Transverse colon (tissue), 4 donors: ENCODE measurements at regions not wholly inside any gene's neighbourhood (a gene's known extent, or its start where the extent isn't known, plus 50 kb on each side); places are given as distances from the start of the nearest gene placed in this dataset.

Experiments
- DNase-seq: peaks from one replicate; pipeline ENCODE4 v3.0.0-alpha.2; 2019
- H3K27ac ChIP-seq, 4 donors: fragments of 200-600 bp; sonication (generic); 2 replicates each; pipeline ENCODE4 v1.5.1; 2016 to 2018; ENCODE audit warnings: inconsistent platforms in 4 of 4
- H3K27me3 ChIP-seq: fragments of 200-600 bp; sonication (generic); 2 replicates; pipeline ENCODE4 v1.5.1; 2017; ENCODE audit warnings: inconsistent platforms
- H3K36me3 ChIP-seq, 4 donors: fragments of 200-600 bp; sonication (generic); 2 replicates each; pipeline ENCODE4 v1.5.1; 2017 to 2019; ENCODE audit warnings: inconsistent platforms in 4 of 4
- H3K4me1 ChIP-seq, 4 donors: fragments of 200-600 bp; sonication (generic); 2 replicates each; pipeline ENCODE4 v1.5.1; 2017 to 2020; ENCODE audit warnings: inconsistent platforms in 4 of 4
- H3K4me3 ChIP-seq, 4 donors: fragments of 200-600 bp; sonication (generic); 1 replicate in 1 of 4; 2 replicates in 3 of 4; pipeline versions ENCODE4 v1.5.1 to v1.6.1; 2017 to 2019; ENCODE audit warnings: inconsistent platforms in 4 of 4
- H3K9me3 ChIP-seq, 2 donors: fragments of 200-600 bp; sonication (generic); 2 replicates each; pipeline ENCODE4 v1.5.1; 2017 to 2019; ENCODE audit warnings: inconsistent platforms in 2 of 2
- CTCF ChIP-seq, 5 experiments: fragments of 200-600 bp in 3 of 5; fragments of 450-650 bp in 2 of 5; sonication (generic) in 3 of 5; IDR thresholded peaks; 1 replicate in 2 of 5; 2 replicates in 3 of 5; pipeline ENCODE4 v1.5.1; 2016 to 2017; ENCODE audit warnings: antibody characterized with exemption in 5 of 5, inconsistent platforms in 3 of 5, mild to moderate bottlenecking in 2 of 5, moderate library complexity in 1 of 5
- EP300 ChIP-seq: sonication (generic); formaldehyde crosslinking; IDR thresholded peaks from one replicate; pipeline ENCODE4 v1.6.1; 2017; ENCODE audit warnings: antibody characterized with exemption, low read depth
- POLR2A ChIP-seq: fragments of 450-650 bp; IDR thresholded peaks from one replicate; pipeline ENCODE4 v1.6.1; 2016; ENCODE audit warnings: antibody characterized with exemption, mild to moderate bottlenecking, moderate library complexity
- POLR2AphosphoS5 ChIP-seq, 3 donors: sonication (generic); formaldehyde crosslinking; IDR thresholded peaks; one replicate each; pipeline ENCODE4 v1.6.1; 2016; ENCODE audit warnings: antibody characterized with exemption in 3 of 3
- WGBS, 2 donors: methylation state at CpG; one replicate each; pipeline ENCODE4 v1.1.5; 2018; ENCODE audit warnings: low coverage in 1 of 2; 5-methylcytosine and 5-hydroxymethylcytosine counted together
- in situ Hi-C, 4 donors: fragments of 200-750 bp; cut with MboI; loops; one replicate each; pipeline versions ENCODE4 v1.15.0 to v1.15.1; 2017; ENCODE audit warnings: low sequenced_read_pairs in 3 of 4, low pct_ligation_motif_present in 1 of 4, low pct_unique_long_range_greater_than_20kb in 1 of 4
- intact Hi-C: fragments of 100-400 bp; cut with DNase I; formaldehyde crosslinking; loops from one replicate; pipeline ENCODE4 v1.15.1; 2023; ENCODE audit warnings: low total_unique reads

DNA sequence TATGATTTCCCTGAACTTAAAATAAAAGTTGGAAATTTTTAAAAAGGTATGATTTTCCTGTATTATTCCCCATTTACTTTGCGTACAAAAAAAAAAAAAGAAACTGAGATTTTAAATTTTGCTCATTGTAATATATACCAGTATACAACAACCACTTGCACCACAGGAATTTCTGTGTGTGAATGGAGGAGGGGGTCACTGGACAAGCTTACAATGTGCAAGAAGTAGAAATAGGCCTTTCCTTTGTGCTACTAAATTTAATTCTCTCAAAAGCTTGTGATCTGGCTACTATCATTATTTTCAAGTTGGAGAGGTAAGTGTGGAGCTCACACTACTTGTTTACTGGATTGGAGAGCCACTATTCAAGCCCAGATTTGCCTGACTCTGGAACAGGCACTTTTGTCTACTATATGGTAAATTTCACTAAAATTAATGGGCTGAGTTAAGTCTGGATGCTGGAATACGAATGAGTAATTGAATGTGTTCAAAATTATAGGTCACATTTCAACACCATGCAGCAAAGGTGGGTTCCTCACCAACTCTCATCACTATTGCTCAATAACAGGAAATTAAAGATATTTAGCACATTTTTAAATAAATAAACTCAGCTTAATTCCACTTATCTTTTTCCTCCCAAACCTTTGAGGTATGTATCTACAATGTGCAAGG is 148.0 kb upstream of the MBNL1 start:
- no peak overlapping the region for H3K4me3 ChIP-seq
- WGBS, 2 donors, result 67 to 87% methylated on average over 2 of the region's 2 CpGs
- intact Hi-C loops, result no loop called here
- H3K27ac ChIP-seq, result peak overlapping the region in 3 of 4 donors; percentile 39 to 50 (median 45)
- DNase-seq, result no peak
- no peaks in the 10 kb centered on the region for H3K27me3 ChIP-seq
- in situ Hi-C loops, result no loop called here
- H3K4me1 ChIP-seq, result no peaks in the 10 kb centered on the region
- no peaks in the 10 kb centered on the region for H3K36me3 ChIP-seq
- TF ChIP-seq POLR2A, result no peak
- no peak for TF ChIP-seq EP300
- H3K9me3 ChIP-seq, result no peaks in the 10 kb centered on the region

DNA sequence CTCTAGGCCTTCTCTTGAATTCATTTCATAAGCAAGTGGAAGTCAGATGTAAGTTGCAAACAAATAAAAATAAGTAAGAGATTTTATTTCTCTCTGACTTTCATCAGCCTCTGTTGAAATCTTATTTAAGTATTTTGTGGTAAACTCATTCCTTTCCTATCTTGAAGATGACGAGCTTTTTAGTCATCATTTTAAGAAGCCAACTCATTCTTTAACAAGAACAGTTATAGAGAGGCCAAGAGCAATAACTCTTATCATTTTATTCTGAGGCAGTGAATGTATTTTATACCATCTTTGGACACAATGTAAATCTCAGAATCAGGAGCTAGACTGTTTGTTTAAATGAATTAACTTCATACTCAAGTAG is 147.5 kb upstream of the MBNL1 start:
- DNase-seq, result no peak
- peak overlapping the region in 3 of 4 donors; percentile 39 to 50 (median 45) for H3K27ac ChIP-seq

DNA sequence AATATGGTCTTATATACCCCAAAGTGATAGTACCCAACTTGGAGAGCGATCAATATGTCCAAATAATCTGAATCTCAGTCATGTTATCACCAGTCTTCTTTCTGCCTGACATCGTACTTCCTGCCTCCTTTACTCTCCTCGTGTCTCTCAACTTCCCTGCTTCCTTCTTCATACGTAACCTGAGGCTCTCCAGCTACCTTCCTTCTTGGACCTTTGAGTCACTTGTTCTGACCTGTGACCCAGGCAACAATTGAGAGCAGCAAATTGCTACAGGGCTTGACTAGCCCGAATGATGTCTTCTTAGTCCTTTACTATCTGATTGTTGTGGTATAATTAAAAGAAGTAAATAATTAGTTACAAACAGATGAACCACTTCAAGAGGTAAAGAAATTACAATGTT is 145.9 kb upstream of the MBNL1 start:
- no peaks in the 10 kb centered on the region for H3K9me3 ChIP-seq
- in situ Hi-C loops, result no loop called here
- H3K27ac ChIP-seq, result no peak overlapping the region
- TF ChIP-seq CTCF (IDR thresholded peaks at IDR 0.05), result no peak
- no peak for TF ChIP-seq POLR2AphosphoS5 (IDR thresholded peaks at IDR 0.05)
- no peak for TF ChIP-seq EP300
- no peak for TF ChIP-seq POLR2A
- 81 to 83% methylated on average over 5 of the region's 5 CpGs for WGBS, 2 donors
- H3K4me1 ChIP-seq, result no peaks in the 10 kb centered on the region
- H3K4me3 ChIP-seq, result no peak overlapping the region
- H3K27me3 ChIP-seq, result no peaks in the 10 kb centered on the region
- H3K36me3 ChIP-seq, result no peaks in the 10 kb centered on the region
- no peak for DNase-seq
- intact Hi-C loops, result no loop called here

More for the DNA sequence above, 147.5 kb upstream of the MBNL1 start:
- in situ Hi-C loops (no loop called here), intact Hi-C loops (no loop called here)
- Histone ChIP-seq H3K4me1 (no peaks in the 10 kb centered on the region), H3K36me3 (no peaks in the 10 kb centered on the region), H3K4me3 (no peak overlapping the region), H3K27me3 (no peaks in the 10 kb centered on the region), H3K9me3 (no peaks in the 10 kb centered on the region)
- 30 to 56% methylated on average over 1 of the region's 1 CpG for WGBS, 2 donors
- TF ChIP-seq POLR2AphosphoS5 (IDR thresholded peaks at IDR 0.05) (no peak), POLR2A (no peak), EP300 (no peak), CTCF (IDR thresholded peaks at IDR 0.05) (no peak)

DNA sequence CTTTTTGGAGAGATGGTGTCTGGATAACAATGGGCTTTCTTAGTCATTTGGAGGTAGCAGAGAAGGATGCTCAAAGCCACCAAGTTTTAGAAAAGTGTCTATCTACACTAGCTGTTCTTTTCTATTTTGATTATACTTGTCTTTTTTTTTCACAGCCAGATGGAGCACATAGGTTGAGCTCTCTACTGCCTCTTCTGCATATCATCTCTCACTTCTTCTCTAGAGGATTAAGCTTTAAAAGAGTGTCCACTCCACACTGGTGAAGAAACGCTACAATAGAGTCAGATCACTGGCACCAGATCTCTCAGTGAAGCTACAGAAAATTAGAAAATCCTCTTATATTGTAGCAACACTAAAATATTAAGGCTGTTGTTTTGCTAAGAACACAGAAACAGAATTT is 145.3 kb upstream of the MBNL1 start:
- Histone ChIP-seq H3K4me1 (no peaks in the 10 kb centered on the region), H3K4me3 (no peak overlapping the region), H3K27me3 (no peaks in the 10 kb centered on the region), H3K27ac (no peak overlapping the region), H3K9me3 (no peaks in the 10 kb centered on the region), H3K36me3 (no peaks in the 10 kb centered on the region)
- no peak for TF ChIP-seq POLR2A
- no peak for TF ChIP-seq POLR2AphosphoS5 (IDR thresholded peaks at IDR 0.05)
- TF ChIP-seq EP300, result no peak
- no peak for TF ChIP-seq CTCF (IDR thresholded peaks at IDR 0.05)
- WGBS, 2 donors, result 94 to 100% methylated on average over 1 of the region's 1 CpG
- in situ Hi-C loops (no loop called here), intact Hi-C loops (no loop called here)
- no peak for DNase-seq

- H3K4me3 ChIP-seq, result no peak overlapping the region
- H3K36me3 ChIP-seq, result no peaks in the 10 kb centered on the region
- in situ Hi-C loops (no loop called here), intact Hi-C loops (no loop called here)
- no peaks in the 10 kb centered on the region for H3K27me3 ChIP-seq
- H3K9me3 ChIP-seq, result no peaks in the 10 kb centered on the region
- no peak for TF ChIP-seq CTCF (IDR thresholded peaks at IDR 0.05)
- TF ChIP-seq POLR2A, result no peak
- TF ChIP-seq POLR2AphosphoS5 (IDR thresholded peaks at IDR 0.05), result no peak
- no peak for TF ChIP-seq EP300
- WGBS, 2 donors, result 77 to 83% methylated on average over 2 of the region's 2 CpGs
- no peak for DNase-seq
- no peaks in the 10 kb centered on the region for H3K4me1 ChIP-seq
- H3K27ac ChIP-seq, result no peak overlapping the region
Measured at GRCh38 chr3:152126260-152126659, 142.5 kb upstream of the MBNL1 start.
